ENCODE measurements at regions not wholly inside any gene's neighbourhood (a gene's known extent, or its start where the extent isn't known, plus 50 kb on each side); places are given as distances from the start of the nearest gene placed in this dataset.

- CTCF ChIA-PET (ENCODE audit: low intra/inter-chr PET ratio): no interaction called here
Measured at GRCh38 chr5:33367416-33367815, 73.3 kb upstream of the TARS1 start.

More at GRCh38 chr5:33367416-33367815, 73.3 kb upstream of the TARS1 start:
- no peaks in the 10 kb centered on the region for H3K9me3 ChIP-seq (replicated peaks; ENCODE audit: control insufficient read depth, insufficient read depth, low read depth, low read length)
- no peak overlapping the region for H3K4me3 ChIP-seq
- 2% methylated on average over 3 of the region's 3 CpGs for WGBS (ENCODE audit: insufficient coverage, low coverage, missing lambda C conversion rate)
- in situ Hi-C loops (cut with MboI) (no loop called here), intact Hi-C loops (cut with micrococcal nuclease) (no loop called here)
- TF ChIP-seq ZNF197 (CRISPR knock-in tag; IDR thresholded peaks at IDR 0.05; ENCODE audit: low read depth) (no peak), GTF2B (IDR thresholded peaks at IDR 0.05; ENCODE audit: extremely low read depth, insufficient read length) (no peak), PCBP1 (IDR thresholded peaks at IDR 0.05; ENCODE audit: low read depth, low read length, poor library complexity, severe bottlenecking) (no peak), MTA1 (IDR thresholded peaks at IDR 0.05; ENCODE audit: borderline replicate concordance) (no peak), NELFE (IDR thresholded peaks at IDR 0.05; ENCODE audit: insufficient read depth, insufficient read length) (no peak), ZNF184 (CRISPR knock-in tag; IDR thresholded peaks at IDR 0.05) (no peak), ZNF778 (CRISPR knock-in tag; IDR thresholded peaks at IDR 0.05) (no peak), ID3 (CRISPR knock-in tag; IDR thresholded peaks at IDR 0.05) (no peak), ID3 (tag; IDR thresholded peaks at IDR 0.05) (no peak), ZNF324 (CRISPR knock-in tag; IDR thresholded peaks at IDR 0.05) (no peak), HDAC1 (IDR thresholded peaks at IDR 0.05) (no peak), CHAMP1 (IDR thresholded peaks at IDR 0.05) (no peak), NONO (IDR thresholded peaks at IDR 0.05; ENCODE audit: low read depth in 2 of 2, low read length in 1 of 2) (no peak), CBFB (CRISPR knock-in tag; IDR thresholded peaks at IDR 0.05) (no peak)
- no peak overlapping the region for H3K9ac ChIP-seq (ENCODE audit: insufficient read depth in 1 of 2, low read depth in 2 of 2, low read length in 2 of 2)
- no peak overlapping the region for H2AFZ ChIP-seq (ENCODE audit: low read depth, low read length)
- no peaks in the 10 kb centered on the region for H3K4me1 ChIP-seq (replicated peaks in 1 of 2; ENCODE audit: control insufficient read depth in 2 of 2, insufficient read depth in 2 of 2, low read length in 2 of 2)
- H3K27ac ChIP-seq (ENCODE audit: extremely low read depth, low read depth, low read length): no peak overlapping the region
- DNase-seq (ENCODE audit: extremely low read depth in 1 of 4, low spot score in 3 of 4) (no peak), ATAC-seq (no peak), FAIRE-seq (no peak)
- H3K79me2 ChIP-seq (ENCODE audit: control insufficient read depth, insufficient read depth, low read length): no peaks in the 10 kb centered on the region
- no peaks in the 10 kb centered on the region for H3K27me3 ChIP-seq (ENCODE audit: control insufficient read depth in 2 of 2, insufficient read depth in 2 of 2, low read length in 2 of 2)
- no TSS peak for BruUV-seq (replicated peaks)
- H3K4me2 ChIP-seq (ENCODE audit: insufficient read depth, low read length): no peak overlapping the region
- no peaks in the 10 kb centered on the region for H3K36me3 ChIP-seq (ENCODE audit: control insufficient read depth, insufficient read depth, low read length)
- no peaks in the 10 kb centered on the region for H4K20me1 ChIP-seq (replicated peaks; ENCODE audit: control insufficient read depth, insufficient read depth, low read length)
- no peaks in the 10 kb centered on the region for H3K9me1 ChIP-seq (ENCODE audit: control insufficient read depth, insufficient read depth, low read length)
- POLR2A ChIA-PET: no interaction called here
